GM20000 (cell line): ENCODE measurements at regions not wholly inside any gene's neighbourhood (a gene's known extent, or its start where the extent isn't known, plus 50 kb on each side); places are given as distances from the start of the nearest gene placed in this dataset.

Experiments used
- DNase-seq: peaks from one replicate; pipeline ENCODE4 v3.0.0; 2012; ENCODE audit warnings: low spot score
- TF ChIP-seq, protein P1 (sequence below): IDR thresholded peaks from 2 replicates; pipeline ENCODE4 v1.5.1; 2012; ENCODE audit warnings: mild to moderate bottlenecking, control low read depth; ENCODE audit errors: extremely low read depth, missing control alignments

DNA sequence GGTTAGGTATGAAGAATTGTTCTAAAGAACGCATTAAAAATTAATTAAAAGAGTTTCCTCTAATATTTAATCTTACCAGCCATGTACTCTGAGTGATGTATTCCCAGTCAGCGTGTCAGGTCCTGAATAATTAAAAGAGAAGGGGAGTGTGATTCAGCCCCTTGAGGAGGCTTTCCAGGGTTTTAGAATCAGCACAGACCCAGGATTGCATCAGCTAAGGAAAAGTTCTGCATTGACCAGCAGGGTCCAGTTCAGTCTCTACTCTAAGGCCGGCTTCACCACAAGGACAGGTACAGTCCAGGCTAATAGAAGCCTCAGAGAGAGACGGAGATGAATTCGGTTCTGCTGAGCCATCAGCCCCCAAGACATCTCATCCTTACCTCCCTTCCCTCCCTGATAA, 499.5 kb upstream of the PROK2 start:
- no peak for DNase-seq
- TF ChIP-seq, protein P1, sequence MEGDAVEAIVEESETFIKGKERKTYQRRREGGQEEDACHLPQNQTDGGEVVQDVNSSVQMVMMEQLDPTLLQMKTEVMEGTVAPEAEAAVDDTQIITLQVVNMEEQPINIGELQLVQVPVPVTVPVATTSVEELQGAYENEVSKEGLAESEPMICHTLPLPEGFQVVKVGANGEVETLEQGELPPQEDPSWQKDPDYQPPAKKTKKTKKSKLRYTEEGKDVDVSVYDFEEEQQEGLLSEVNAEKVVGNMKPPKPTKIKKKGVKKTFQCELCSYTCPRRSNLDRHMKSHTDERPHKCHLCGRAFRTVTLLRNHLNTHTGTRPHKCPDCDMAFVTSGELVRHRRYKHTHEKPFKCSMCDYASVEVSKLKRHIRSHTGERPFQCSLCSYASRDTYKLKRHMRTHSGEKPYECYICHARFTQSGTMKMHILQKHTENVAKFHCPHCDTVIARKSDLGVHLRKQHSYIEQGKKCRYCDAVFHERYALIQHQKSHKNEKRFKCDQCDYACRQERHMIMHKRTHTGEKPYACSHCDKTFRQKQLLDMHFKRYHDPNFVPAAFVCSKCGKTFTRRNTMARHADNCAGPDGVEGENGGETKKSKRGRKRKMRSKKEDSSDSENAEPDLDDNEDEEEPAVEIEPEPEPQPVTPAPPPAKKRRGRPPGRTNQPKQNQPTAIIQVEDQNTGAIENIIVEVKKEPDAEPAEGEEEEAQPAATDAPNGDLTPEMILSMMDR, result no peak

DNA sequence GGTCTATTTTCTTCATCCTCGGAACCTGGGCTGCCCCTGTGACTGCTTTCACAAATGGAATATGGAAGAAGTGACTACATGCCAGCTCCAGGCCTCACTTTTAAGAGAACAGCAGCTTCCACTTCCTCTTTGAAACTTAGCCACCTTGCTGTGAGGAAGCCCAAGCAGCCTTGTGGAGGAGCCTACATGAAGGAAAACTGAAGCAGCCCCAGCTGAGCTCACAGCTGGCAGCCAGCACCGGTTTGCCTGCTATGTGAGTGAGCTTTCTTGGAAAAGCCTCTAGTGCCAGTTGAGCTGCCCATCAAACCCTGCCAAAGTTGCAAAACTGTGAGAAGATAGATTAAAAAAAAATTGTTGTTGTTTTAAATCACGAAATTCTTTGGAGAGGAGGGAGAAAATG, 498.0 kb upstream of the PROK2 start:
- DNase-seq, result no peak
- TF ChIP-seq, protein P1, result no peak

DNA sequence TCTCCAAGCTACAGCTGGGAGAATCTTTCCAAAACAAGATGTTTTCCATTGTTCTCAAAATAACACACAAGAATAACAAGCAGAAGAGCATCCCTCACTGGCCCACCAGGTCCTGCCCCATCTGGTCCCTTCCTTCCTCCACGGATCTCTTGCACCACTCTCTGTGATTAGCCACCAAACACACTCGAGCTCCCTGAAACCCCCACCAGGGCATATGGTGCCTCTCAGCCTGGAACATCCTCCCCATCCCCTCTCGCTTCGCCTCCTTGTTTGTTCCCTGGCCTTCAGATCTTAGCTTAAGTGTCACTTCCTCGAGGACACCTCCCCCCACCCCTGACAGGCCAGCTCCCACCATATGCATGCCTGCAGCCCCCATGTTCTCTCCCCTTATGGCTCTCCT, 496.6 kb upstream of the PROK2 start:
- no peak for DNase-seq
- TF ChIP-seq, protein P1, result no peak

DNA sequence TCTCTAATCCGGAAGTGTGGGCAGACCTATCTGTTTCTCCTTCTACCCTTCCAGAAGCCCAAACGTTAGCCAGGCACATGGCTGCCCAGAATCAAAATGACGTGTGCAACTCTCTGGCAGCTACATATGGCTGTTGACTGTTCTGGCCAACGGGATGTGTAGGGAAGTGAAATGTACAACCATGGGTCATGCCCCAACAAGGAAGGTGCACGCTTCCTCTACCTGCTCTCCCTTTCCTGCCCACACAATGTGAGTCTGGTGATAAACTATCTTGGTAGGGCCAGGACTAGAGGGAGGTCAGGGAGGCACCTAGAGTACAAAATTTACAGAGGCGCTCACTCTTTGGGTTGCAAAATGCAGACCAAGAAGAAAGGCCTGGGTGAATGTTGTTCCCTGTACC, 495.9 kb upstream of the PROK2 start:
- TF ChIP-seq, protein P1, result no peak
- DNase-seq, result no peak

DNA sequence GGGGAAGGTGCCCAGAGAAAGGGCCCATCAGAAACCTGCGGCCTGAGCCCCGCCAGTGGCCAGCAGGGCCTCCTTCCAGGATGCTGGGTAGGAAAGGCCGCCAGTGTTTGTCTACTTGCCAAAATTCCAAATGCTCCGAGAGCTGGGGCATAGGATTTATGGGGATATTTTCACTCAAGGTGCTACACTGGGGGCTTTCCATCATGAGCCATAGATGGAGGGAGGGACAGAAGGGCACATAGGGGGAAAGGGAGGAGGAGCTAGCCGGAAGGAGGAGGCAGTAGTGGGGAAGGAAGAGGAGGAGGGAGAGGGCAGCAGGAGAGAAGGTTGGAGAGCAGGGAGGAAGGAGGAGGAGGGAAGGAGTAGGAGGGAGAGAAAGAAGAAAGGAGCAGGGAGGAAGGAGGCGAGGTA, 494.7 kb upstream of the PROK2 start:
- TF ChIP-seq, protein P1, result no peak
- DNase-seq, result no peak

DNA sequence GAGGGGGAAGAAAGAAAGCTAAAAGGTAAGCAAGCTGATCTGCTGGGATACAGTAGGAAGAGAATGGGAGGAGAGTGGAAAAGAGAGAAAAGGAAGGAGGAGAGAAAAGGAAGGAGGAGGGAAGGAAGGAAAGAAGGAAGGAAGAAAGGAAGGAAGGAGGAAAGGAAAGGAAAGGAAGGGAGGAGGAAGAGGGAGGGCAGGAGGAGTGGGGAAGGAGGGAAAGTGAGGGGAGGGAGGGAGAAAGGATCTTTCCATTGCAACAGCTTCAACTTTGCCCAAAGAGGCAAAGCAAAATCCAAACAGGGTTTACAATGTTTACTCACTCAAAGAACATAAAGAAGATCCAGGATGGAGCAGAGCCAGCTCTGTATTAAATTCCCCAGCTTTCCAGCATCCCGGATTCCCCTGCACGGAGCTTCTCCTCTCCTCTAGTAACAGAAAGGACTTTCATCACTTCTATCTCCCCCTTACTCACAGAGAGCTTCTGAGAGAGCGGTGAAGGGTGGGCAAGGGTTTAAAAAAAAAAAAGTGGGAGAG, 494.2 kb upstream of the PROK2 start:
- DNase-seq, result no peak
- TF ChIP-seq, protein P1, result no peak

DNA sequence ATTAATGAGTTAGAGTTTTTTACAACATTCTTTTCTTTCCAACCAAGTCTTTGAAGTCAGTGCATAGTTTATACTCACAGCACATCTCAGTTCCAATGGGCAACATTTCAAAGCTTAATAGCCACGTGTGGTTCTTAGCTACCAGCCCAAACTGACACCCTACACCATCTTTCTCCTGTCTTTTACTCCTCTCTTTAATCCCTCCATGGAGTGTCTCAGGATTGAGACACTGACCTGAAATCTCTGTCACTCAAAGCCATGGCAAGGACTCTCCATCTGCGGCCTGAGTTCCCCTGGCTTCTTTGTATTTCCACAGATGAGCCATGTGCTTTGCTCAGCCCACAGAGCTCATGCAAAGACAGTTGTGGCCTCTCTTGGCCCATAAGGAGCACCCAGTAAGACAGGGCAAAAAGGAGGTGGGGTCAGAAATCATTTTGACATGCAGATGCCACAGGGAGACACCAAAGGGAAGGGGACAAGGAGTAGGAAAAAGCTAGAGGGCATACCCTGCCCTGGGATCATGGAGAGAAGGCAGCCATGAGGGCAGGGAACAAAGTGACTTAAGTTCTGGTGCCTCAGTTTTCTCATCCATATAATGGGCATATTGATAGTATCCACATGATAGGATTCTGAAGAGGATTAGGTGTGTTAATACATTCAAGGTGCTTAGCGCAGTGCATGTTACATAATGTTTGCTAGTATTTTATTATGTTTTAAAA, 493.6 kb upstream of the PROK2 start:
- TF ChIP-seq, protein P1, result no peak
- DNase-seq, result no peak
